Fibroblast of peridontal ligament (primary cell): ENCODE measurements at regions not wholly inside any gene's neighbourhood (a gene's known extent, or its start where the extent isn't known, plus 50 kb on each side); places are given as distances from the start of the nearest gene placed in this dataset.

Source experiments
- DNase-seq: peaks from one replicate; pipeline ENCODE4 v3.0.0-alpha.2; 2010; ENCODE audit errors: extremely low read depth

DNA sequence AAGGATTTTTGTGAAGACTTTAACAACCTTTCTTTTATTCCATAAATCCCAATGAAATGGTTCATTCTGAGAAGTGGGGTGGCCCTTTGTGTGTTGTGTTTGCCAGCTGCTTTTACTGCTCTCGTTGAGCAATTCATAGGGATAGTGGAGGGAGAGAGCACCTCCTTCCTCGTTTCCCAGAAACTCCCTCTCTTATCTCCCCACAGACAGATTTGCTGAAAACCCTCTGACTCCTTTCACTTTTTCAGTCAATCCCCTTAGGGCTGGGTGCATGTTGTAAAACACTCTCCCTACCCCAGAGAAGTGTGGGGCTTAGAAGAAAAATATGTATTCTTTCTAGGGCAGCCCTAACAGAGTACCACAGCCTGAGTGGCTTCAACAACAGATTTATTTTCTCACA, 557.2 kb upstream of the RGMA start:
- no peak for DNase-seq

DNA sequence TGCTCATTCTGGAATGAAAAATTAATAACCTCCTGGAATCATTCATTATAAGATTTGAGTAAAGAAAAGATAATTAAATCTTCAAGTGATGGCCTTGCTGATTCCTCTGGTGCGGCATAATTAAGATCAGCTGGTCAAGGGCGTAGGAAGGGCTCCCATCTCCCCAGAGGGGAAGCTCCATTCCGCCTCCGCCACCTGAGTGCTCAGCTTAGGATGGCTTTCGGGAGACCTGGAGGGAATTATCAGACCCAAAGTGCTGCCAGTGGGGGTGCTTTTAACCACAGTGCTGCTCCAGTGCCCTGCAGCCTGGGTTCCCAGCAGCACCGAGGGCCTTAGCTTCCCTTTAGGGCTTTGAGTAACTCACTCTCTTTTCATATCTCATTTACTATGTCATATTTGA, 556.6 kb upstream of the RGMA start:
- DNase-seq: no peak

DNA sequence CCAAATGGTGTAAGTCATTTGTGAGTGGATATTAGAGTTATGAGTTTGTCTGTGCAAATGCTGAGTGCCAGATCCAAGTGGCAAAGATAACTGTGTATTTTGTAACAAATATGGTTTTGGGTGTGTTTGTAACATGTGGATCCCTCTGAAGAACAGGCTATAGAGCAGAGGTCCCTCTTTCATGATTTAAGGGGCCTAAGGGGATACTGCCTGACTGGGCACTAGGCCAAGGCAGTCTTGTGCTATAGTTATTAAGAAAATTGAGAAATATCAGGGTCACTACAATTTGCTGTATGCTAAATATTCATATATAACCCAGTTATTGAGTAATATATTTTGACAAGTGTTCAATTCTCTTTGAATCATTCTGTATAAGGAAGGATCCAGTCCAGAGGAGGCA, 555.6 kb upstream of the RGMA start:
- DNase-seq: no peak

DNA sequence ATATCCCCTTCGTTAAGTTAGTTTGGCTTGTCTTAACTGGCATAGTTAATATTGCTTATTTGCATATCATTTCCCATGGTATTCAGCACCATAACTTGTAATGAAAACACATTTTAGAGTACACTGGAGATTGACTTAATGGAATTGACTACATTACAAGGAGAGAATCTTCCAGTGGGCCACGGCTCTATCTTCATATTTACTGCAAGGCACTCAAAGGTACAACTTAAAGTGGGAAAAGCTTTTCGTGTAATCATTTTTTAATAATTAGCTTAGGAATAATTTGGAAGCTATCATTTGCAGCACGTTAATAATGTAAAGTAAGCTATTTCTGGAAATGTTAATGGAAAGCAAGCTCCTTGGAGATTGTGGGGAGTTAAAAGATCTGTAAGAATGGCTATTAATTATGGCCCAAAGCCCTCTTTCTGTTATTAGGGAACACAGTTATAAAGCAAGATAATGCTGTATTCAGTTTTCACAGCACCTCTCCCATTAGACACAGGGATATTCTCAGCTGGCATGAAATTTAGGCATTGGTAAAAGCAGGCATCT, 551.5 kb upstream of the RGMA start:
- DNase-seq: no peak

DNA sequence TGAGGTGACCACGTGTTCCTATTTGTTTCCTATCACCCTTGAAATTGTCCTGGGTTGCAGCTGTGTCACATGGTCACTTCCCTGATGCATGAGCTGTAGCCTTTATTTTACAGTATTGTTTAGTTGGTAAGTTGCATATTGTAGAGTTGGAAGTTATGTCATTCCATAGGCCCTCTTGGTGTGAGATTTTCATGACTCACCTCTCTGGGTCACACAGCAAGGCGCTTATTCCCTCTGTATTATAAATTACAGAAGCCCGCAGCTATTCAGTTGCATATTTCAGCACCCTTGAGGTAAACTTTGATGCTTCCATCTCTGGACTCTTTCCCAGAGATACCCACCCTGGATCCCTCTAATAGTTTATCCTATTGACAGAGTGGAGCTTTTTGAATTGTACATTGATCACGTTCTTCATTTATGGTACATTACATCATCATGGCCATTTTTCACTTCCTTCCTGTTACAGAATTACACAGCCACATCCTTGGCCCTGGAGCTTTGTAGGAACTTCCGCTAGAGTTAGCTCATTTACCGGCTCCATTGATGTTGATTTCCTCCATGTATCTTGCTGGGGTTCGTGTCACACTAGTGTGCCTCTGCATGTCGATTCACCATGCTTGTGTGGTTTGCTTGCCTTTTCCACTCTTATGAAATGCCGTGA, 543.1 kb upstream of the RGMA start:
- no peak for DNase-seq

DNA sequence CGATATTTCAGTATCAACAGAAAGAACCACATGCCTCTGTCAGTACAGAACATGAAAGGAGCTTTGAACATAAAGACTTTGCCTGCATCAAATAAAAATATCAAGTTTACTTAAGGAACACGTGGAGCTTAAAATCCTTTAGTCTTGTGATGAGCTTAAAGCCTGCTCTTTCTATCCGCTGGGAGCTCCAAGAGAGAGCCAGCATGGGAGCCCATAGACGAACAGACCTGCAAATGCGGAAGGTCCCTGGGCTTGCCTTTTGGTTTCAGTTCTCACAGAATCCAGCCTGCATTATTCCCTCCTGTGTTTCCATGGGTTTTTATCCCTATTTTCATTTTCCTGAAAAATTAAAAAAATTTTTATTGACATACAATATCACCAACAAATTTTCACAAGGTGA, 530.6 kb upstream of the RGMA start:
- no peak for DNase-seq

DNA sequence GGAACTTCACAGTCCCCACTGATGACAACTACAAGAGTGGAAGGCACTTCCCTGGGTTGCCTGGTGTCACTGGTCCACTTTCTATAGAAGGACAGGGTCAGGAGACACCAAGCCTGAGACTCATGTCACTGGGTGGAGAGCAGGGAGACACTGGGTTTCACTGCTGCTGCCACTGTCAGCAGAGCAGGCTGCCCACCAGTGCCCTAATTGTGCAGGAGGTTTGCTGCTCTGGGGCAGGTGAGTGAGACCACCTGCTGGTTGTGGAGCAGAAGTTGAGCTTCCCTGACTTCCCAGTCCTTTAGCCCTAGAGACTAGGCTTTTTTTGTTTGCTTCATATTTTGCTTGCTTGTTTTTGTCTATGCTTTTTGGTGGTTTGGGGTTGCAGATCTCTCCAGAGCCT, 528.4 kb upstream of the RGMA start:
- no peak for DNase-seq

DNA sequence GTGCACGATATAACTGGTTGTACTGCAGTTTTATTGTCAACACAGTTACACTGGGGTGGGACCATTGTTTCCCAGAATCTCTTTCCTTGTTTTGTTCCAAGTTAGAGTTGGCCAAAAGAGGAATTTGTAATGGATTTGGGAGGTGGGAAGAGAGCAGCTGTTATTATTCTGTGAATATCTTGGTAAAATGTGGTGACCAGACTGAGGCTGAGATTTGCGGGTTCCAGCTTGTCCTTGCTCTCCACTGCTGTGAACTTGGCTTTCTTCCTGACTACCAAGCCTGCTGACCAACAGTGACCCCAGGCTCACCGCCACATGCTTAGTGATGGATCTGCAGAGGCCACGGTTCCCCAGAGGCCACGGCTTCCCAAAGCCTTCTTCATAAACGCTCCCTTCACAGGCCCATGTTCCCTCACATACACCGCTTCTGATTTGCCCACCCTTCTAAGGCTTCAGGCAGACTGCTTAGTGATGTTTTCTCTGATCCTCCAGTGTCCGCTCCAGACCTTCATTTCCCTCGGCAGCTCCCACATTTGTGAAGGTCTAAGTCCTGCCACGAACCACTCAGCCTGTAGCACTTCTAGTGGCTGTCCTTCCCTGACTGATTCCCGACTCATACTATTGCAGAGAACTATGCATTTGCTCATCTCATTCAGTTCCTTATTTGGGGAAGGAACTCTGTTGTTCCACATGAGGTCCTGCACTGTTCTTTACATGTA, 525.5 kb upstream of the RGMA start:
- no peak for DNase-seq

DNA sequence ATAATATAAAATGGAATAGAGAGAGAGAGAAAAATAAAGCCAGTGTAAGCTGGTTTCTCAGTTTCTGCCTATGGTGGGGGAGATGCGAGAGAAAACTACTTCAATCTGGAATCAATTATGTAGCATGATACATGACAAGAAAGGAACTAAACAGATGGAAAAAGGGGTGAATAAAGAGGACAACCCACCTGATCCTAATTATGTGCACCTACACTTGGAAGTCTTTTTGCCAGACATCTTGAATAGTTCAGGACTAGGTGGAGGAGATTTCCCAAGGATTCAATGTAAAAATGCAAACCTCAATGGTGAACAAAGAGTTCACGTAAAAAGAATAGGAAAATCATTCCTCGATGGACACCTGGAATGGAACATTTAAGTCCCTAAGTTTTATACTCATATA, 524.4 kb upstream of the RGMA start:
- DNase-seq: no peak

DNA sequence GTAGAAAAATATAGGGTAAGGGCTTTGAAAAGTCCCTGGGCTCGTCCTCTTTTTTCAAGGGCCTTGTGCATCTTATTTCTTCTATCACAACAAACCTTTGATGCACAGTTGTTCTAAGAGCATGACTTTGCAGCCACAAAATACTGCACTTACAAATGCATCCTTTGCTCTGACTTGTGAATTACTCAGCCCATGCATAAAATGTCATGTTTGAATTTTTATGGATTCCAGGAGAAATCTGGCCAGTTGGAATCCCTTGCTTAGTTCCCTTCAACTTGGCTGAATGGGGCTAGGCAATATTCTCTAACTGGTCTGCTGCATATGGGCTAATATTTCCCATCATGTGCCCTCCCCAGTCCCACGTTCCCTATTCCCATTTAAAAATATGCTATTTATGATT, 523.9 kb upstream of the RGMA start:
- DNase-seq: no peak

DNA sequence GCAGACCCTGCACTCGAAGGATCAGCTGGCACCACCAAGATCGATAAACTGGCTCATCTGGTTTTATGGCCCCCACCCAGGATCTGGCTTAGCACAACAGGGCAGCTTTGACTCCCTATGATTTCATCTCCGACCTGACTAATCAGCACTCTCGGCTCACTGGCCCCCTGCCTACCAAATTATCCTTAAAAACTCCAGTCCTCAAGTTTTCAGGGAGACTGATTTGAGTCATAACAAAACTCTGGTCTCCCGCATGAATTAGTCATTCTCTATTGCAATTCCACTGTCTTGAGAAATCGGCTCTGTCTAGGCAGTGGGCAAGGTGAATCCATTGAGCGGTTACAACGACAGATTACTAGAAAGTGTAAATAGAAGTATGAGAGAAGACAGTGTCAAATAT, 521.9 kb upstream of the RGMA start:
- no peak for DNase-seq

DNA sequence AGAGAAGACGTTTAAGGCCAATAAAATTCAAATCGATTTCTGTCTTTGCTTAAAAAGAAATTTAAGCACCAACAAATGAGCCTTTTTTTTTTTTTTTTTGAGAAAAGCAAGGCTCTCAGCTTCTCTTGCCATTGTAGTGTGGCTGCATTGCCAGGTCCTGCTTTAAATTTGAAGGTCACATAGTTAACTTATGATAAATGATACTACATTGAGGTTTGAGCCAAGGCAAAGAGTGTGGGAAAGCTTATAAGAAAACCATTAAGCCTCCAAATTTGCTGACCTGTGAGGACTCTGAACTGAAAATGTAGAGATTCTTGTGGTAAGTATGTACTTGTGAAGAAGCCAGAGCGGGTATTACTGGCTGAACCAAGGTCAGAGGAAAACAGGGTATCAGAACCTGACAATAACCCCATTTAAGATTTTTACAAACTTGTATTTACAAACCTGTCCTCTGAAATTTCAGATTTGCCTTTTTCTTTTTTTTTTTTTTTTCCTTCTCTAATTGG, 519.7 kb upstream of the RGMA start:
- DNase-seq: no peak

DNA sequence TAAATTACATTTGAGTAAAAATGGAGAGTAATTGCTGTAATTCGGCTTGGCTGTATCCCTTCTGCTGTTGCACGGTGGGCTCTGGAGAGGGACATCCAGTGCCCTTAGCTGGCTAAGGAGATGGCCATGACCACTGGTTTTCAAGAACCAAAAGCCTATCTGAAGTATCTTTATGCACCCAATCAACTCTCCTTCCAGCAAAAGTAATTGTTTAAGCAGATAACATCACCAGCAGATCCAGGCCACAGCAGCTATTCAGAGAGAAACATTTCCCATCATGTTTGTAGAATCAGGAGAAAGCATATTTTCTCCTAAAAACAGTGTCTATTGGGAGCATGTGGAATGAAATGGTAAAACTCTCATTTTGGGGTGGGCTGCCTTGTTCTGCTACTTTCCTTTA, 514.5 kb upstream of the RGMA start:
- no peak for DNase-seq

DNA sequence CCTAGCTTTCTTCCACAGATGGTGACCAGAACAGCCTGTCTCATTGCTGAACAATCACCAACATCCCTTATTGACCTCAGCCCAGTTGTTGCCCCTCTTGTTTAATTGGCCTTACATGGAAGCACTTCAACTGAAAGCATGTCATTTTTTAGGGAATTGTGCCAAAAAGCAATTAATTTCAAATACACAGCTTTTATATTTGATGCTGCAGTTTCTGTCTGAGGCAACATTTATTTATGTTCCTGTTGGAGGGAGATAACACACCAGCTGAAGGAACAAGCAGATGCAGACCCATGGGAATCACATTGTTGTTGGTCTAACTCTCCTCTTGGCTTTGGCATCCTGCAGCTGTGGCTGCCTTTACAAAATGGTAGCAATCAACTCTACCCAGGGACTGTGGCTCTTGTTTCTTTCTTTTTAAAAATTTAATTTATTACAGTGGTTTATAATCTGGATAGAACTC, 498.1 kb upstream of the RGMA start:
- no peak for DNase-seq

DNA sequence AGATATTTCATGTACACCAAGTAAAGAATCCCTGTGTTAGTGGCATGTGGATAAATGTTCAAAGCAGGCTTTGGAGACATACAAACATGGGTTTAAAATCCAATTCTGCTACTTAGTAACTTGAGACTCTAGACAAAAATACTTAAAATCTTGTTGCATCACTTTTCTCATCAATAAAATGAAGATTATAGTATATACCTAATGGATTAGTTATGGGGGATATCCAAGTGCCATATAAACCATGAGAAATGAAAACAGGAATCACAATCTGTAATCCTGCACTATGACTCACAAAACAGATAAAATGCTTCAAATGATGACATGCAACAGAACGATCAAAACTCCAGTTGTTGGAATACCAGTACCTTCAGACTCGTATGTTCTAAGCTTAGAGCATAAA, 496.0 kb upstream of the RGMA start:
- DNase-seq: no peak

DNA sequence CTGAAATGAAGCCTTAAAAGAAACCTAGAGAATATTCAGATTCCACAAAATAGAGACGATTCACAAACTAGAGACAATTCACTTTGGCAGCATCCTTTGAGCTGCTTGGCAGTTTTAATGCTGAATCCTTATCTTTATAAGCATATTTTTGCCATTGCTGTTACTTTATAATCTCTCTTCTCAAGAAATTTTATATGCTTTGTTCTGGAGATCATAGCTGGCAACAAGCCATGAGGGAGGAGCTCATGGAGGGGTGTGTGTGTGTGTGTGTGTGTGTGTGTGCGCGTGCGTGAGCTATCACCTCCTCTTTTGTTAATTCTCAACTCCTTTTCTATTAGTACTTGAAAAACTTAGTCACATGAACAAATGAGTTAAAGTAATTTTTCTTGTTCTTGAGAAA, 495.0 kb upstream of the RGMA start:
- no peak for DNase-seq

DNA sequence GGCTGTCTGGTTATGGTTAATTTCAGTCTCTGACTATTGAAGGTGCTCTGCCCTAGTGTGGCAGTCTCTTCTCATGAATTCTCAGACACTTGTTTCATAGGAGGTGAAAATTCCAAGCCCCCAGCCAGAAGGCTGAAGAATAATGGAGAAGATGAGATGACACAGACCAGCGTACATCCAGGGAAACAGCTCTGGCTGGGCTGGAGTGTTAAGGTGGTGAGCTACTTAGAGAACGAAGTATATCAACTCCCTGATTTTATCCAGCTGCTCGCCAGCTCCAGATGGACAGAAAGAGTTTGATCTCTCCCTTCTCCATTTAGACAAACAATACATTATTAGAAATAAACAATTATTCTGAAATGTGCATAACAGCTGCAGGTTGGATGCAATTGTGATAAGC, 494.5 kb upstream of the RGMA start:
- no peak for DNase-seq

DNA sequence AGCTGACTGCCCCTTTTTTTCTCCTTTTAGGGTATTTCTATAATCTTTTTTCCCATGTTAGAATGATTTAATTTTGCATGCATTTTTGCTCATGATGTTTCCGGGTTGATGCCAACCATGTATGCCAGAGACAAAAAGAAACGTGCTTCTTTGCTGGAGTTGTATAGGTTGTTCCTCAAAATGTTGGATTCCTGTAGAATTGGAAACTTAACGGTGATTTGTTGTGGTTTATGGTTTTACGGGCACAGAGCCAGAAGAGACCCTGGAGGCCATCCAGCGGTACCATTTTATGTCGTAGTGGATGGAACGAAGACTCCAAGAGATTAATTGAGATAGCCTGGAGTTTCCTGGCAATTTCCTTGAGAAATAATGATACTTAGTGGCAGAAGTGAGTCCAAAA, 481.5 kb upstream of the RGMA start:
- no peak for DNase-seq

DNA sequence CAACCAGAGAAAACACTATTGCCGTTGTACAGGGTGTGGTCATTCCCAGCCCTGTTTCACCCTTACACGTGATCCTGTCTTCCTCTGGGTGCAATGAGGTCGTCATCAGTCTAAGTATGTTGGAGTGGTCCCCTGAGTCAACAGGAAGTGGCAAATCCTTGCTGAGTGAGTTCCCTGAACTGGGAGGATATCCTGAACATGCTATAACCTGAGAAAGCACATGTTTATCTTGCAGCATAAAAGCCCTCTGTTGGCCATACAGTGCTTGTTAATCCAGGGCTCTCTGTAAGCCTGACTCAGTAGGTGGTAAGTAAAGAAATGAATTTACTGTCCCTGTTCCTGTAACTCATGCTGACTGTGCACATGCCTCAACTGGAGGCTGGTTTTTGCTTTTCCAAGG, 477.8 kb upstream of the RGMA start:
- no peak for DNase-seq

DNA sequence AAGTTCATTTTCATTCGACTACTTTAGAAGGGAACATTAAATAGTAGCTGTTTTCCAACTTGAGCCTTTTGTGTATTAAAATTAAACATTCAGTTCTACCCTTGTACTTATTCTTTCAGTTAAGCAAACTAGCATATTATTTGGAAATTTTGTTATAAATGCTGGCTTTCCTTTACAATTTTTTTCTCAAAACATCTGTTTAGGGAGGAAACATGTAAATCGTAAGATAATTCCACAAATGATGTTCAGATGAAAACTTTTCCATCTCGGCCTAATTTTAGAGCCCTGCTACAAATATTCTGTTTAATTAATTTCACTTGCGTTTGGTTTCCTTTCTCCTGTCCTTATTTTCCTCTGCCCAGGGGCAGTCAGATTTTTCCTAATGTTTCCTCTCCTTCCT, 476.2 kb upstream of the RGMA start:
- DNase-seq: no peak

DNA sequence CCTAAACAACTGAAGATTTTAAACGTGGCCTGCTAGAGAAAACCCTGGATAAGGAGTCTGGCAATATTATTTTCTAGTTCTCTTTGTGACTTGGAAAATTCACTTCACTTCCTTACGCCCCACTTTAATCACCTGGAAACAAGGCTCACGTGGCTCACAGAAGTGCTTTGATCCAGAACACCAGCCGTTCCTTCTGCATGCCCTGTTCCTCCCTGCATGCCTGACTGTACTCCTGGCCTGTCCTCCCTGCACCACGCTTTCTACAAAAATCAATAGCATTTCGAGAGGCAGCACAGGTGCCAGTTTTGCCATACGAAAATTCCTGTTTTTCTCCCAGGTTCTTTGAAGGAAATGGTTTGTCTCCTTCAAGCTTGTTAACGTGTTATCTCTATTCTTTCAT, 474.2 kb upstream of the RGMA start:
- DNase-seq: no peak

DNA sequence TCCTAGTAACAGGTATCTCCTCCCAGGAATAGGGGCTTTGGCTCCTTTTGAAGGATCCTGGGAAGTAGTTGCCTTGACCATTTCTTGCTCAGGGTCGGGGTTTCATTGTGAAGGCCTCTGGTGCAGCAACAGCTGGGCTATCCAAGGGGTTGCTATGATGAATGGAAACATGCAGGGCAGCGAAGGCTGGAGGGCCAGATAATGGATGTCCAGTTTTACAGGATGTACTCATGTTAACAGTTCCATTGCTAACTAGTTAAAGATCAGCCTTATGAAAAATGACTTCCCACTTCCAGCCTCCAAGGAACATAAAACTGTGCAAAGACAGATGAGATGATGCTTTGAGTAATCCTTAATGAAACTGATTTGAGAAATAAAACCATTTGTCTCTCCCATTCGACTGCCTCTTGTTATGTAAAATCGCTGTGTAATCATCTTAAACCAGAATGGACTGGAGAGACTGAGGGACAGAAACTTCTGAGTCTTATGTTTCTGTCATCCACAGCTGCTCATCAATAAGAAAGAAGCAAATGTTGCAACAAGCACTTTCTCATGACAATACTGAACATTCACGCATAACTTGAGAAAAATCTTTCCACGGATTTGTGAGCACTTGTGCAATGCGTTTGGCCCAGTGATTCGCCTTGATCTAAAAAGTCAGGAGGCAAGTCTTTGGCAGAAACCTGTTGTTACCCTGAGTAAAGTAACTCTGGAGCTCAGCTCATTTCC, 473.5 kb upstream of the RGMA start:
- no peak for DNase-seq

DNA sequence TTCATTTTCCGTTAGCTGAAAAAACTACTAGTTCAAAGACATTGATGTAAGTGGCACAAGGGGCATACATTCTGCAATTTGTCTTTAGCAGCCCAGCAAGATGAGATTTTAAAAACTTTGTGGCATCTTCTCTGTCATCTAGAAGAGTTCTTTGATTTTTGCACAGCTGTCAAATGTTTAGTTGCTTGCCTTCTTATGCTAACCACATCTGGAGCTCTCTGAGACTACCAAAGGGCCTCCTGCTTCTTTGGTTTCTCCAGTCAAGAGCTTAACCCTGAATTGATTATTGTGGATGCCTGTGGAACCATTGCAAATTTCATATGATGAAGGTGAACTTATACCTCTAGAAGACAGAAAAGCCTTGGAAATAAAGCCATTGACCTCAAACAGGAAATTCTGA, 468.7 kb upstream of the RGMA start:
- no peak for DNase-seq
